ENCODE measurements at regions not wholly inside any gene's neighbourhood (a gene's known extent, or its start where the extent isn't known, plus 50 kb on each side); places are given as distances from the start of the nearest gene placed in this dataset.

DNA sequence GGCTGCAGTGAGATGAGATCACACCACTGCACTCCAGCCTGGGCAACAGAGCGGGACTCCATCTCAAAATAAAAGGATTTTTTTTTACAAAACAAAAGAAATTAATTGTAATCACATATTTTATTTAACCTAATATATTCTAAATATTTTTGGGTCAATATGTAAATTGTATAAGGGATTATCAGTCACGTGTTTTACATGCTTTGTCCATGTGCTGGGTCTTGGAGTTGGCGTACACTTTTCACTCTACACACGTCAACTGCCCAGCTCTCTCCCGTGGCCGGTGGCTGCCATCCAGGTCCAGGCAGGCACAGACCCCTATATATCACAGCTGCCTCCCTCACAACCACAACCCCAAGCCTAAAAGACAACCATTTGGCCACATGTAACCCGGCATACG, 68.1 kb downstream of the RBFOX3 start:
- Mint-ChIP-seq H3K27me3 (ENCODE audit: low read depth) (peaks cover 17% of the 10 kb centered on the region), H3K4me1 (peaks cover 0 to 5% of the 10 kb centered on the region in 2 experiments; a peak in 1 of 4 replicates)

More for the DNA sequence above, 68.1 kb downstream of the RBFOX3 start:
- H2BK5ac ChIP-seq (ENCODE audit: insufficient read length, low read length), result no peak overlapping the region
- H2AFZ ChIP-seq (ENCODE audit: low read length), result no peak overlapping the region
- H3K9me3 Mint-ChIP-seq, result no peaks in the 10 kb centered on the region; a peak in 1 of 5 replicates
- H3K4ac ChIP-seq (ENCODE audit: low read depth, low read length), result no peak overlapping the region
- H2BK12ac ChIP-seq (ENCODE audit: insufficient read length, low read depth, low read length), result no peak overlapping the region
- H3K4me1 ChIP-seq (ENCODE audit: insufficient read depth, low read length), result no peaks in the 10 kb centered on the region
- no peak for DNase-seq
- TF ChIP-seq, protein P1, sequence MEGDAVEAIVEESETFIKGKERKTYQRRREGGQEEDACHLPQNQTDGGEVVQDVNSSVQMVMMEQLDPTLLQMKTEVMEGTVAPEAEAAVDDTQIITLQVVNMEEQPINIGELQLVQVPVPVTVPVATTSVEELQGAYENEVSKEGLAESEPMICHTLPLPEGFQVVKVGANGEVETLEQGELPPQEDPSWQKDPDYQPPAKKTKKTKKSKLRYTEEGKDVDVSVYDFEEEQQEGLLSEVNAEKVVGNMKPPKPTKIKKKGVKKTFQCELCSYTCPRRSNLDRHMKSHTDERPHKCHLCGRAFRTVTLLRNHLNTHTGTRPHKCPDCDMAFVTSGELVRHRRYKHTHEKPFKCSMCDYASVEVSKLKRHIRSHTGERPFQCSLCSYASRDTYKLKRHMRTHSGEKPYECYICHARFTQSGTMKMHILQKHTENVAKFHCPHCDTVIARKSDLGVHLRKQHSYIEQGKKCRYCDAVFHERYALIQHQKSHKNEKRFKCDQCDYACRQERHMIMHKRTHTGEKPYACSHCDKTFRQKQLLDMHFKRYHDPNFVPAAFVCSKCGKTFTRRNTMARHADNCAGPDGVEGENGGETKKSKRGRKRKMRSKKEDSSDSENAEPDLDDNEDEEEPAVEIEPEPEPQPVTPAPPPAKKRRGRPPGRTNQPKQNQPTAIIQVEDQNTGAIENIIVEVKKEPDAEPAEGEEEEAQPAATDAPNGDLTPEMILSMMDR (conservative IDR thresholded peaks at IDR 0.05), result no peak
- no peak overlapping the region for H3K56ac ChIP-seq (ENCODE audit: insufficient read length, low read depth, low read length)
- no peaks in the 10 kb centered on the region for H4K20me1 ChIP-seq (ENCODE audit: control insufficient read depth, insufficient read depth, insufficient read length)
- no peak overlapping the region for H3K18ac ChIP-seq (ENCODE audit: insufficient read length, low read depth, low read length)
- no peaks in the 10 kb centered on the region for H3K9me3 ChIP-seq (ENCODE audit: control insufficient read depth, low read depth, low read length)
- H2AK5ac ChIP-seq (ENCODE audit: insufficient read length, low read length), result no peak overlapping the region
- H3T11ph ChIP-seq (ENCODE audit: low read length), result no peak overlapping the region
- no peak overlapping the region for H3K23ac ChIP-seq (ENCODE audit: insufficient read length, low read depth, low read length)
- H2BK120ac ChIP-seq (ENCODE audit: low read depth, low read length, poor library complexity, severe bottlenecking), result no peak overlapping the region
- H2BK15ac ChIP-seq (ENCODE audit: low read depth, low read length), result no peak overlapping the region
- no CpG with 5 or more reads among the region's 8 CpGs for WGBS (ENCODE audit: extremely low coverage, insufficient read length, low lambda C conversion rate)
- no peak overlapping the region for H3K9ac ChIP-seq (ENCODE audit: extremely low read depth, insufficient read length, low read length)
- no peaks in the 10 kb centered on the region for H3K23me2 ChIP-seq (ENCODE audit: insufficient read length, low read depth, low read length, poor library complexity, severe bottlenecking)
- no peak overlapping the region for H3K27ac Mint-ChIP-seq
- no peaks in the 10 kb centered on the region for H3K36me3 Mint-ChIP-seq (ENCODE audit: insufficient read depth in 1 of 3, low read depth in 3 of 3)
- H3K79me1 ChIP-seq (ENCODE audit: insufficient read depth, low read depth, low read length, poor library complexity, severe bottlenecking), result no peaks in the 10 kb centered on the region
- no peaks in the 10 kb centered on the region for H3K27me3 ChIP-seq (ENCODE audit: insufficient read depth, low read length)
- no peak overlapping the region for H3K14ac ChIP-seq (ENCODE audit: insufficient read depth, low read length)
- no peak overlapping the region for H3K27ac ChIP-seq (ENCODE audit: insufficient read length, low read depth, low read length)
- no peaks in the 10 kb centered on the region for H3K79me2 ChIP-seq (ENCODE audit: insufficient read depth, low read length)
- no peak overlapping the region for H3K4me3 Mint-ChIP-seq
- no peak overlapping the region for H4K5ac ChIP-seq (ENCODE audit: insufficient read length, low read depth, low read length)
- H4K91ac ChIP-seq (ENCODE audit: insufficient read length, low read depth, low read length), result no peak overlapping the region
- H3K4me2 ChIP-seq (ENCODE audit: insufficient read depth, insufficient read length, low read length), result no peak overlapping the region
- no peak overlapping the region for H4K8ac ChIP-seq (replicated peaks; ENCODE audit: insufficient read length, low read depth, low read length)
- H2BK20ac ChIP-seq (ENCODE audit: low read depth, low read length, poor library complexity, severe bottlenecking), result no peak overlapping the region

Measured in H9 (cell line).